ENCODE measurements at regions not wholly inside any gene's neighbourhood (a gene's known extent, or its start where the extent isn't known, plus 50 kb on each side); places are given as distances from the start of the nearest gene placed in this dataset.
A peak's percentile ranks its signal among the peaks of the same experiment; 100 is the strongest.

- H3K4me1 ChIP-seq = no peaks in the 10 kb centered on the region
- no peaks in the 10 kb centered on the region for H3K27me3 ChIP-seq
- Mint-ChIP-seq H3K36me3 (no peaks in the 10 kb centered on the region), H3K4me3 (no peak overlapping the region), H3K27me3 (ENCODE audit: insufficient read depth, low read depth) (peaks cover 8% of the 10 kb centered on the region), H3K9me3 (peaks cover 3% of the 10 kb centered on the region), H3K4me1 (peaks cover 19% of the 10 kb centered on the region), H3K27ac (no peak overlapping the region)
- no peaks in the 10 kb centered on the region for H4K20me1 ChIP-seq (ENCODE audit: low read depth)
- no peaks in the 10 kb centered on the region for H3K79me2 ChIP-seq (ENCODE audit: low read depth)
- H3K9ac ChIP-seq = no peak overlapping the region
- H3K4me3 ChIP-seq = no peak overlapping the region
- DNase-seq (ENCODE audit: low spot score) = no peak
- H2AFZ ChIP-seq (replicated peaks) = no peak overlapping the region
- H3F3A ChIP-seq (ENCODE audit: low read depth) = no peaks in the 10 kb centered on the region
- H3K9me3 ChIP-seq (ENCODE audit: low read depth) = no peaks in the 10 kb centered on the region
- H3K36me3 ChIP-seq = no peaks in the 10 kb centered on the region
- no peak overlapping the region for H3K4me2 ChIP-seq
- TF ChIP-seq, protein P1, sequence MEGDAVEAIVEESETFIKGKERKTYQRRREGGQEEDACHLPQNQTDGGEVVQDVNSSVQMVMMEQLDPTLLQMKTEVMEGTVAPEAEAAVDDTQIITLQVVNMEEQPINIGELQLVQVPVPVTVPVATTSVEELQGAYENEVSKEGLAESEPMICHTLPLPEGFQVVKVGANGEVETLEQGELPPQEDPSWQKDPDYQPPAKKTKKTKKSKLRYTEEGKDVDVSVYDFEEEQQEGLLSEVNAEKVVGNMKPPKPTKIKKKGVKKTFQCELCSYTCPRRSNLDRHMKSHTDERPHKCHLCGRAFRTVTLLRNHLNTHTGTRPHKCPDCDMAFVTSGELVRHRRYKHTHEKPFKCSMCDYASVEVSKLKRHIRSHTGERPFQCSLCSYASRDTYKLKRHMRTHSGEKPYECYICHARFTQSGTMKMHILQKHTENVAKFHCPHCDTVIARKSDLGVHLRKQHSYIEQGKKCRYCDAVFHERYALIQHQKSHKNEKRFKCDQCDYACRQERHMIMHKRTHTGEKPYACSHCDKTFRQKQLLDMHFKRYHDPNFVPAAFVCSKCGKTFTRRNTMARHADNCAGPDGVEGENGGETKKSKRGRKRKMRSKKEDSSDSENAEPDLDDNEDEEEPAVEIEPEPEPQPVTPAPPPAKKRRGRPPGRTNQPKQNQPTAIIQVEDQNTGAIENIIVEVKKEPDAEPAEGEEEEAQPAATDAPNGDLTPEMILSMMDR (IDR thresholded peaks at IDR 0.05) = no peak
- TF ChIP-seq EZH2phosphoT487 (IDR thresholded peaks at IDR 0.05) = no peak
- TF ChIP-seq EZH2 (IDR thresholded peaks at IDR 0.05) = no peak
- H3K27ac ChIP-seq = no peak overlapping the region
These were observed 94.3 kb downstream of the THBS2 start for GRCh38 chr6:169159331-169159730.

- no peak for DNase-seq (ENCODE audit: low spot score)
- Histone ChIP-seq H3K36me3 (no peaks in the 10 kb centered on the region), H3K9me3 (ENCODE audit: low read depth) (no peaks in the 10 kb centered on the region), H4K20me1 (ENCODE audit: low read depth) (no peaks in the 10 kb centered on the region), H3K4me1 (no peaks in the 10 kb centered on the region), H3K79me2 (ENCODE audit: low read depth) (no peaks in the 10 kb centered on the region), H3K9ac (no peak overlapping the region), H3K4me2 (no peak overlapping the region), H3K4me3 (no peak overlapping the region), H3K27me3 (no peaks in the 10 kb centered on the region), H2AFZ (replicated peaks) (no peak overlapping the region), H3F3A (ENCODE audit: low read depth) (no peaks in the 10 kb centered on the region), H3K27ac (no peak overlapping the region)
- TF ChIP-seq EZH2 (IDR thresholded peaks at IDR 0.05) (no peak), EZH2phosphoT487 (IDR thresholded peaks at IDR 0.05) (no peak)
- TF ChIP-seq, protein P1 (IDR thresholded peaks at IDR 0.05) = no peak
- Mint-ChIP-seq H3K4me3 (no peak overlapping the region), H3K9me3 (peaks cover 3% of the 10 kb centered on the region), H3K36me3 (no peaks in the 10 kb centered on the region), H3K4me1 (peaks cover 19% of the 10 kb centered on the region), H3K27me3 (ENCODE audit: insufficient read depth, low read depth) (peaks cover 8% of the 10 kb centered on the region), H3K27ac (no peak overlapping the region)
These were observed 95.0 kb downstream of the THBS2 start for GRCh38 chr6:169158691-169159090.

DNA sequence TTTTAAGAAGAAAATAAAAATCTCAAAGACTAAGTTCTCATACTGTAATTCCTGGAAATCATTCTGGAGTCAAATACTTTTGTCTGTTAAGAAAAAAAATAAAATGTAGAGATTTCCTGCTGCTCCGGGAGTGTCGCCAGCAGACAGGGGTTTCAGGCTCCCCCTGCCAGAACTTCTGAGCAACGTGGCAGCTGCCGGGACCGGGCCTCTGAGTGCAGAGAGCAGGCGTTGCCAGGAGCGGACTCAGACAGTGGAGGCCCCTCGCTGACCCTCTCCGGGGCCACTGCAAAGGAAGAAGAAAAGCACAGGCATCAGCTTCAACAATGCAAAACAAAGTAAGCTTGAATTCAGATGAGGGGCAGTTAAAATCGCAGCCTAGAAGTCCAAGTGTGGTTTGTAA, 95.5 kb downstream of the THBS2 start:
- peak overlapping the region; percentile 51 for H3K27ac Mint-ChIP-seq
- H3K4me1 Mint-ChIP-seq = peaks cover 19% of the 10 kb centered on the region
- Histone ChIP-seq H3F3A (ENCODE audit: low read depth) (no peaks in the 10 kb centered on the region), H3K36me3 (no peaks in the 10 kb centered on the region), H3K27ac (no peak overlapping the region), H3K9me3 (ENCODE audit: low read depth) (no peaks in the 10 kb centered on the region), H4K20me1 (ENCODE audit: low read depth) (no peaks in the 10 kb centered on the region), H3K79me2 (ENCODE audit: low read depth) (no peaks in the 10 kb centered on the region), H3K27me3 (no peaks in the 10 kb centered on the region), H3K4me2 (no peak overlapping the region), H2AFZ (replicated peaks) (peak overlapping the region; percentile 72), H3K9ac (no peak overlapping the region), H3K4me1 (no peaks in the 10 kb centered on the region), H3K4me3 (no peak overlapping the region)
- TF ChIP-seq, protein P1 (IDR thresholded peaks at IDR 0.05) = no peak
- TF ChIP-seq EZH2 (IDR thresholded peaks at IDR 0.05) (no peak), EZH2phosphoT487 (IDR thresholded peaks at IDR 0.05) (no peak)
- no peak for DNase-seq (ENCODE audit: low spot score)
- no peaks in the 10 kb centered on the region for H3K36me3 Mint-ChIP-seq
- no peak overlapping the region for H3K4me3 Mint-ChIP-seq
- H3K9me3 Mint-ChIP-seq = peaks cover 3% of the 10 kb centered on the region
- peaks cover 8% of the 10 kb centered on the region for H3K27me3 Mint-ChIP-seq (ENCODE audit: insufficient read depth, low read depth)
